PC-9 (cell line): ENCODE measurements at regions not wholly inside any gene's neighbourhood (a gene's known extent, or its start where the extent isn't known, plus 50 kb on each side); places are given as distances from the start of the nearest gene placed in this dataset.
"Not testable (repeated sequence)": the region's sequence is repeated elsewhere in the genome, so short reads cannot be mapped to it uniquely, and the experiment has no call there.

Source experiments
- BruUV-seq: library from RNA; stranded (reverse); fragments of 400-500 nt; replicated peaks from 2 replicates; lab custom pipeline; 2021; lab: Mats Ljungman, UMichigan
- CTCF ChIA-PET: fragments of 300-600 bp; sonication (Branson Sonifier 250); formaldehyde crosslinking; loops from one replicate; lab custom pipeline; 2022; ENCODE audit warnings: antibody characterized with exemption; lab: Charles Lee
- POLR2A ChIA-PET: fragments of 300-600 bp; sonication (Branson Sonifier 250); formaldehyde crosslinking; loops from one replicate; lab custom pipeline; 2022; ENCODE audit warnings: antibody characterized with exemption; ENCODE audit not compliant: unreplicated experiment; lab: Charles Lee
- DNase-seq, 2 experiments: peaks; one replicate each; pipeline versions ENCODE4 v3.0.0 to v3.0.0-alpha.2; 2015 to 2022; ENCODE audit warnings: mixed read lengths in 1 of 2
- H2AFZ ChIP-seq: fragments of 200-600 bp; sonication (generic); 2 replicates; pipeline ENCODE4 v1.8.1; 2017; ENCODE audit warnings: antibody characterized with exemption
- H3F3A ChIP-seq: fragments of 200-600 bp; sonication (generic); 2 replicates; pipeline ENCODE4 v1.8.1; 2017; ENCODE audit warnings: antibody characterized with exemption, mild to moderate bottlenecking, low read depth; ENCODE audit not compliant: insufficient read depth
- H3K27ac ChIP-seq: fragments of 200-600 bp; sonication (generic); 2 replicates; pipeline ENCODE4 v1.6.1; 2016; ENCODE audit warnings: mixed run types
- H3K27me3 ChIP-seq: fragments of 200-600 bp; sonication (generic); 2 replicates; pipeline ENCODE4 v1.6.1; 2016; ENCODE audit warnings: low read depth, mixed run types; ENCODE audit not compliant: insufficient read depth
- H3K36me3 ChIP-seq: fragments of 200-600 bp; sonication (generic); 2 replicates; pipeline ENCODE4 v1.6.1; 2016; ENCODE audit warnings: low read depth, mixed run types
- H3K4me1 ChIP-seq: fragments of 200-600 bp; sonication (generic); replicated peaks from 2 replicates; pipeline ENCODE4 v1.6.1; 2016; ENCODE audit warnings: mixed run types; ENCODE audit not compliant: insufficient read depth
- H3K4me2 ChIP-seq: fragments of 200-600 bp; sonication (generic); 2 replicates; pipeline ENCODE4 v1.6.1; 2017; ENCODE audit warnings: mixed run types
- H3K4me3 ChIP-seq: fragments of 200-600 bp; sonication (generic); 2 replicates; pipeline ENCODE4 v1.6.1; 2016; ENCODE audit warnings: mixed run types
- H3K79me2 ChIP-seq: fragments of 200-600 bp; sonication (generic); 2 replicates; pipeline ENCODE4 v1.6.1; 2017; ENCODE audit warnings: low read depth, mixed run types
- H3K9me2 ChIP-seq: fragments of 200-600 bp; sonication (generic); 2 replicates; pipeline ENCODE4 v1.8.1; 2017; ENCODE audit warnings: mild to moderate bottlenecking; ENCODE audit not compliant: insufficient read depth
- H3K9me3 ChIP-seq: fragments of 200-600 bp; sonication (generic); 2 replicates; pipeline ENCODE4 v1.8.1; 2016; ENCODE audit warnings: low read depth; ENCODE audit not compliant: insufficient read depth
- H4K20me1 ChIP-seq: fragments of 200-600 bp; sonication (generic); 2 replicates; pipeline ENCODE4 v1.8.1; 2017; ENCODE audit not compliant: insufficient read depth
- EZH2 ChIP-seq: fragments of 200-600 bp; sonication (generic); IDR thresholded peaks from 2 replicates; pipeline ENCODE4 v1.8.0; 2017; ENCODE audit warnings: antibody characterized with exemption, low read depth
- intact Hi-C: fragments of 100-400 bp; cut with micrococcal nuclease; formaldehyde crosslinking; loops from one replicate; pipeline ENCODE4 v1.10.0; 2022; ENCODE audit not compliant: unreplicated experiment
- TF ChIP-seq, protein P1 (sequence below): fragments of 200-600 bp; sonication (generic); conservative IDR thresholded peaks from 2 replicates; pipeline ENCODE4 v1.6.1; 2017; ENCODE audit warnings: mixed run types, antibody characterized with exemption, mild to moderate bottlenecking, moderate library complexity

DNA sequence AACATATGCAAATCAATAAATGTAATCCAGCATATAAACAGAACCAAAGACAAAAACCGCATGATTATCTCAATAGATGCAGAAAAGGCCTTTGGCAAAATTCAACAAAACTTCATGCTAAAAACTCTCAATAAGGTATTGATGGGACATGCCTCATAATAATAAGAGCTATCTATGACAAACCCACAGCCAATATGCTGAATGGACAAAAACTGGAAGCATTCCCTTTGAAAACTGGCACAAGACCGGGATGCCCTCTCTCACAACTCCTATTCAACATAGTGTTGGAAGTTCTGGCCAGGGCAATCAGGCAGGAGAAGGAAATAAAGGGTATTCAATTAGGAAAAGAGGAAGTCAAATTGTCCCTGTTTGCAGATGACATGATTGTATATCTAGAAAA is 2148.1 kb upstream of the DEFB115 start:
- H4K20me1 ChIP-seq, DNase-seq, intact Hi-C loops, H3K36me3 ChIP-seq, H3K9me2 ChIP-seq, H3F3A ChIP-seq, H3K9me3 ChIP-seq, H3K4me3 ChIP-seq, BruUV-seq, H3K79me2 ChIP-seq, H3K27me3 ChIP-seq, H2AFZ ChIP-seq, H3K27ac ChIP-seq, H3K4me2 ChIP-seq, CTCF ChIA-PET, POLR2A ChIA-PET, H3K4me1 ChIP-seq: not testable (repeated sequence)

- H2AFZ ChIP-seq, H3K4me3 ChIP-seq, CTCF ChIA-PET, H4K20me1 ChIP-seq, intact Hi-C loops, H3K27ac ChIP-seq, H3K4me2 ChIP-seq, H3K79me2 ChIP-seq, H3K27me3 ChIP-seq, DNase-seq, POLR2A ChIA-PET, BruUV-seq, H3K4me1 ChIP-seq, H3K9me3 ChIP-seq, H3K9me2 ChIP-seq, H3K36me3 ChIP-seq, H3F3A ChIP-seq: not testable (repeated sequence)
Observed at GRCh38 chr20:29115097-29115496, 2142.4 kb upstream of the DEFB115 start.

GRCh38 chr20:29119141-29119540 is 2138.3 kb upstream of the DEFB115 start:
- Histone ChIP-seq H2AFZ (no peak overlapping the region), H3K9me2 (no peaks in the 10 kb centered on the region), H3K79me2 (no peaks in the 10 kb centered on the region), H3K36me3 (no peaks in the 10 kb centered on the region), H3K9me3 (no peaks in the 10 kb centered on the region), H3K4me3 (no peak overlapping the region), H4K20me1 (no peaks in the 10 kb centered on the region), H3K4me2 (no peak overlapping the region), H3F3A (no peaks in the 10 kb centered on the region), H3K27me3 (0 out of 2 replicates have a peak, but pooled peaks cover 12% of the 10 kb centered on the region), H3K27ac (no peak overlapping the region), H3K4me1 (no peaks in the 10 kb centered on the region)
- CTCF ChIA-PET = no interaction called here
- BruUV-seq = no TSS peak
- DNase-seq = no peak
- intact Hi-C loops = no loop called here
- POLR2A ChIA-PET = no interaction called here
- TF ChIP-seq, protein P1, sequence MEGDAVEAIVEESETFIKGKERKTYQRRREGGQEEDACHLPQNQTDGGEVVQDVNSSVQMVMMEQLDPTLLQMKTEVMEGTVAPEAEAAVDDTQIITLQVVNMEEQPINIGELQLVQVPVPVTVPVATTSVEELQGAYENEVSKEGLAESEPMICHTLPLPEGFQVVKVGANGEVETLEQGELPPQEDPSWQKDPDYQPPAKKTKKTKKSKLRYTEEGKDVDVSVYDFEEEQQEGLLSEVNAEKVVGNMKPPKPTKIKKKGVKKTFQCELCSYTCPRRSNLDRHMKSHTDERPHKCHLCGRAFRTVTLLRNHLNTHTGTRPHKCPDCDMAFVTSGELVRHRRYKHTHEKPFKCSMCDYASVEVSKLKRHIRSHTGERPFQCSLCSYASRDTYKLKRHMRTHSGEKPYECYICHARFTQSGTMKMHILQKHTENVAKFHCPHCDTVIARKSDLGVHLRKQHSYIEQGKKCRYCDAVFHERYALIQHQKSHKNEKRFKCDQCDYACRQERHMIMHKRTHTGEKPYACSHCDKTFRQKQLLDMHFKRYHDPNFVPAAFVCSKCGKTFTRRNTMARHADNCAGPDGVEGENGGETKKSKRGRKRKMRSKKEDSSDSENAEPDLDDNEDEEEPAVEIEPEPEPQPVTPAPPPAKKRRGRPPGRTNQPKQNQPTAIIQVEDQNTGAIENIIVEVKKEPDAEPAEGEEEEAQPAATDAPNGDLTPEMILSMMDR = no peak
- TF ChIP-seq EZH2 = no peak

DNA sequence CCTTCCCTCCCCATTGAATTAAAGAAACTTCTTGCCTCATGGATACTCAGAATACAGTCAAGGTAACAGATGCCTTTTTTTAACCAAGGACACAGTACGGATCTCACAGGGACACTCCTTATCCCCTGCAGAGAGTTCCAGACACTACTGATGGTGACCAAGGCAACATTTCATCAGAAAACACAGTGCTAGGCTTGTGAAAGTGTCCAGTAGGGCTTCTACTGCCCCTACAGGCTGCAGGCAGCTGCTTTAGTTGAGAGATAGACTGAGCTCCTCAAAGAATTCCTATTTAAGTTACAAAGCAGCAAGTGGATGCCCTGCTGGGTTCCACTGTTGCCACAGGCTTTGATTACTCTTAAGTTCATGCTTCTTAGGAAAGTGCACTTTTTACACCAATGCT is 2137.8 kb upstream of the DEFB115 start:
- H3K27ac ChIP-seq, H3K4me3 ChIP-seq, intact Hi-C loops, DNase-seq, H3K36me3 ChIP-seq, POLR2A ChIA-PET, BruUV-seq, H3K9me3 ChIP-seq, H3K79me2 ChIP-seq, H3K9me2 ChIP-seq, CTCF ChIA-PET, H2AFZ ChIP-seq, H3F3A ChIP-seq, H3K4me1 ChIP-seq, H3K4me2 ChIP-seq, H4K20me1 ChIP-seq: not testable (repeated sequence)
- H3K27me3 ChIP-seq = 0 out of 2 replicates have a peak, but pooled peaks cover 12% of the 10 kb centered on the region

GRCh38 chr20:29120088-29120487 is 2137.4 kb upstream of the DEFB115 start:
- H3K9me2 ChIP-seq, H3K27ac ChIP-seq, H3F3A ChIP-seq, H3K4me2 ChIP-seq, H3K79me2 ChIP-seq, H3K4me3 ChIP-seq, H4K20me1 ChIP-seq, BruUV-seq, H3K4me1 ChIP-seq, intact Hi-C loops, H3K36me3 ChIP-seq, H2AFZ ChIP-seq, CTCF ChIA-PET, DNase-seq, POLR2A ChIA-PET, H3K9me3 ChIP-seq: not testable (repeated sequence)
- H3K27me3 ChIP-seq = 0 out of 2 replicates have a peak, but pooled peaks cover 12% of the 10 kb centered on the region

GRCh38 chr20:29120575-29120974 is 2136.9 kb upstream of the DEFB115 start:
- H3F3A ChIP-seq, H3K9me3 ChIP-seq, DNase-seq, intact Hi-C loops, H3K79me2 ChIP-seq, H4K20me1 ChIP-seq, H3K4me2 ChIP-seq, H3K4me3 ChIP-seq, H3K4me1 ChIP-seq, BruUV-seq, H3K27ac ChIP-seq, H2AFZ ChIP-seq, CTCF ChIA-PET, H3K36me3 ChIP-seq, POLR2A ChIA-PET, H3K9me2 ChIP-seq: not testable (repeated sequence)
- 0 out of 2 replicates have a peak, but pooled peaks cover 12% of the 10 kb centered on the region for H3K27me3 ChIP-seq

GRCh38 chr20:29122784-29123183 is 2134.7 kb upstream of the DEFB115 start:
- H3K9me3 ChIP-seq, BruUV-seq, H2AFZ ChIP-seq, H3K36me3 ChIP-seq, H3F3A ChIP-seq, POLR2A ChIA-PET, H3K4me1 ChIP-seq, H3K4me2 ChIP-seq, DNase-seq, H3K79me2 ChIP-seq, CTCF ChIA-PET, H4K20me1 ChIP-seq, H3K4me3 ChIP-seq, H3K9me2 ChIP-seq, intact Hi-C loops, H3K27ac ChIP-seq: not testable (repeated sequence)
- H3K27me3 ChIP-seq = 0 out of 2 replicates have a peak, but pooled peaks cover 12% of the 10 kb centered on the region
